ENCODE measurements at regions not wholly inside any gene's neighbourhood (a gene's known extent, or its start where the extent isn't known, plus 50 kb on each side); places are given as distances from the start of the nearest gene placed in this dataset.

DNA sequence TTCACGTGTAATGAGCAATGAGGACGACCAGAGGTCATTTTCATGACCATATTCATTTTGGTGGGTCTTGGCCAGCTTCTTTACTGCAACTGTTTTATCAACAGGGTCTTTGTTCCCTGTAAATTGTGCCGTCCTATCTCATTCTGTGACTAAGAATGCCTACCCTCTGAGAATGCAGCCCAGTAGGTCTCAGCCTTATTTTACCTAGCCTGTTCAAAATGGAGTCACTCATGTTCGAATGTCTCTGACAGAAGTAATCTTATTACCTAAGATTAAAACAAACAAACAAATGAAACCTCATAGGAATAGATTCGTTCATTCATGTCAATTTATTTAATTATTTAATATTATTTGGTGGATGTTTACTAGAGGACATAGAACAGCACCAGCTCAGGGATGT, 714.8 kb downstream of the ADCYAP1 start:
- Mint-ChIP-seq H3K36me3 (ENCODE audit: low read depth) (no peaks in the 10 kb centered on the region), H3K4me3 (no peak overlapping the region), H3K9me3 (no peaks in the 10 kb centered on the region), H3K27ac (no peak overlapping the region), H3K27me3 (ENCODE audit: insufficient read depth) (peaks cover 3% of the 10 kb centered on the region), H3K4me1 (peaks cover 2% of the 10 kb centered on the region)
- H3K36me3 ChIP-seq (ENCODE audit: control insufficient read depth, insufficient read depth, low read length): no peaks in the 10 kb centered on the region
- no peaks in the 10 kb centered on the region for H3K4me1 ChIP-seq (ENCODE audit: control insufficient read depth, insufficient read depth, low read length)
- TF ChIP-seq, protein P1, sequence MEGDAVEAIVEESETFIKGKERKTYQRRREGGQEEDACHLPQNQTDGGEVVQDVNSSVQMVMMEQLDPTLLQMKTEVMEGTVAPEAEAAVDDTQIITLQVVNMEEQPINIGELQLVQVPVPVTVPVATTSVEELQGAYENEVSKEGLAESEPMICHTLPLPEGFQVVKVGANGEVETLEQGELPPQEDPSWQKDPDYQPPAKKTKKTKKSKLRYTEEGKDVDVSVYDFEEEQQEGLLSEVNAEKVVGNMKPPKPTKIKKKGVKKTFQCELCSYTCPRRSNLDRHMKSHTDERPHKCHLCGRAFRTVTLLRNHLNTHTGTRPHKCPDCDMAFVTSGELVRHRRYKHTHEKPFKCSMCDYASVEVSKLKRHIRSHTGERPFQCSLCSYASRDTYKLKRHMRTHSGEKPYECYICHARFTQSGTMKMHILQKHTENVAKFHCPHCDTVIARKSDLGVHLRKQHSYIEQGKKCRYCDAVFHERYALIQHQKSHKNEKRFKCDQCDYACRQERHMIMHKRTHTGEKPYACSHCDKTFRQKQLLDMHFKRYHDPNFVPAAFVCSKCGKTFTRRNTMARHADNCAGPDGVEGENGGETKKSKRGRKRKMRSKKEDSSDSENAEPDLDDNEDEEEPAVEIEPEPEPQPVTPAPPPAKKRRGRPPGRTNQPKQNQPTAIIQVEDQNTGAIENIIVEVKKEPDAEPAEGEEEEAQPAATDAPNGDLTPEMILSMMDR (conservative IDR thresholded peaks at IDR 0.05): no peak
- no peak overlapping the region for H3K9ac ChIP-seq (ENCODE audit: extremely low read depth, low read length, poor library complexity, severe bottlenecking)
- peaks cover 7% of the 10 kb centered on the region for H3K27me3 ChIP-seq (ENCODE audit: control insufficient read depth, insufficient read depth, low read length, poor library complexity, severe bottlenecking)
- no peak for DNase-seq
- WGBS, 2 experiments (ENCODE audit: insufficient coverage in 1 of 2, insufficient read length in 1 of 2): 79 to 80% methylated on average over 3 to 4 of the region's 5 CpGs
- no peak overlapping the region for H3K4me3 ChIP-seq (ENCODE audit: low read length)
- no peak overlapping the region for H3K27ac ChIP-seq (ENCODE audit: low read depth, low read length)
- H3K9me3 ChIP-seq (ENCODE audit: control insufficient read depth, low read length): no peaks in the 10 kb centered on the region

DNA sequence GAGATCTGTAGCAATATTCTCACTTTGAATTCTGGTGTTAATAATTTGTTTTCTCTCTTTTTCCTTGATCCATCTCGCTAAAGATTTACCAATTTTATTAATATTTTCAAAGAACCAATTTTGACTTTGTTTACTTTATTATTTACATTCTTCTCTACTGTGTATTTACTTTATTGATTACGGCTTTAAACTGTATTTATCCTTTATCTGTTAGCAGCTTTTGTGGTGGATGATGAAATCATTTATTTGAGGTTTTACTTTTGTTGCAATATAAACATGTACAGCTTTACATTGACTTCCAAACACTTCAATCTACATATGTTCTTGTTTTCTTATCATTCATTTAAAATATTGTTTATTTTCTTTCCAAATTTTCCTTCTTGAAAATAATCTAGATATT, 719.9 kb downstream of the ADCYAP1 start:
- Mint-ChIP-seq H3K4me1 (no peaks in the 10 kb centered on the region), H3K27me3 (ENCODE audit: insufficient read depth) (peaks cover 3% of the 10 kb centered on the region), H3K4me3 (no peak overlapping the region), H3K9me3 (no peaks in the 10 kb centered on the region), H3K27ac (no peak overlapping the region), H3K36me3 (ENCODE audit: low read depth) (no peaks in the 10 kb centered on the region)
- Histone ChIP-seq H3K4me3 (ENCODE audit: low read length) (no peak overlapping the region), H3K9me3 (ENCODE audit: control insufficient read depth, low read length) (no peaks in the 10 kb centered on the region), H3K9ac (ENCODE audit: extremely low read depth, low read length, poor library complexity, severe bottlenecking) (no peak overlapping the region), H3K27ac (ENCODE audit: low read depth, low read length) (no peak overlapping the region), H3K36me3 (ENCODE audit: control insufficient read depth, insufficient read depth, low read length) (no peaks in the 10 kb centered on the region), H3K27me3 (ENCODE audit: control insufficient read depth, insufficient read depth, low read length, poor library complexity, severe bottlenecking) (peaks cover 7% of the 10 kb centered on the region), H3K4me1 (ENCODE audit: control insufficient read depth, insufficient read depth, low read length) (no peaks in the 10 kb centered on the region)
- 67% methylated on average over 1 of the region's 2 CpGs; no CpG with 5 or more reads in 1 of the 2 experiments for WGBS, 2 experiments (ENCODE audit: insufficient coverage in 1 of 2, insufficient read length in 1 of 2)
- TF ChIP-seq, protein P1 (conservative IDR thresholded peaks at IDR 0.05): no peak
- no peak for DNase-seq

DNA sequence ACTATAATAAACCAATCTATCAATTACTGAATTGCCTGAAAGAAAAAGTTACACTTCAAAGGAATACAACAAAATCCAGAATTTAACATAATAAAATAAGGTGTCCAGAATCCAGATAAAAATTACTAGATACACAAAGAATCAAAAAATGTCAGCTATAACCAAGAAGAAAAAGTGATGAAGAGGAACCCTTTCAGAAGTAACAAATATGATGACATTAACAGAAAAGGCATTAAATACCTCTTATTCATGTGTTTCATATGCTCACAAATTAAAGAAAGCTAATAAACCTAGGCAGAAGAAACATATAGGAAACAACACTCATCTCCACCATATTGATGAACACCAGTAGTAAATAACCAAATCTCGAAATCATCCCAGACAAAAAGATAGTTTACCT, 722.8 kb downstream of the ADCYAP1 start:
- H3K27me3 ChIP-seq (ENCODE audit: control insufficient read depth, insufficient read depth, low read length, poor library complexity, severe bottlenecking): peaks cover 7% of the 10 kb centered on the region
- peaks cover 2% of the 10 kb centered on the region for H3K9me3 Mint-ChIP-seq
- no peaks in the 10 kb centered on the region for H3K36me3 ChIP-seq (ENCODE audit: control insufficient read depth, insufficient read depth, low read length)
- peaks cover 3% of the 10 kb centered on the region for H3K27me3 Mint-ChIP-seq (ENCODE audit: insufficient read depth)
- H3K4me1 ChIP-seq (ENCODE audit: control insufficient read depth, insufficient read depth, low read length): no peaks in the 10 kb centered on the region
- H3K9me3 ChIP-seq (ENCODE audit: control insufficient read depth, low read length): peaks cover 6% of the 10 kb centered on the region
- H3K9ac ChIP-seq (ENCODE audit: extremely low read depth, low read length, poor library complexity, severe bottlenecking): no peak overlapping the region
- no peak overlapping the region for H3K4me3 ChIP-seq (ENCODE audit: low read length)
- TF ChIP-seq, protein P1 (conservative IDR thresholded peaks at IDR 0.05): no peak
- 71 to 100% methylated on average over 1 of the region's 1 CpG for WGBS, 2 experiments (ENCODE audit: insufficient coverage in 1 of 2, insufficient read length in 1 of 2)
- no peaks in the 10 kb centered on the region for H3K4me1 Mint-ChIP-seq
- no peaks in the 10 kb centered on the region for H3K36me3 Mint-ChIP-seq (ENCODE audit: low read depth)
- H3K27ac ChIP-seq (ENCODE audit: low read depth, low read length): no peak overlapping the region
- no peak overlapping the region for H3K27ac Mint-ChIP-seq
- no peak overlapping the region for H3K4me3 Mint-ChIP-seq
- no peak for DNase-seq
